IPS-NIHi7 (cell line): ENCODE measurements at regions not wholly inside any gene's neighbourhood (a gene's known extent, or its start where the extent isn't known, plus 50 kb on each side); places are given as distances from the start of the nearest gene placed in this dataset.
A peak's percentile ranks its signal among the peaks of the same experiment; 100 is the strongest.

Experiments used
- DNase-seq: peaks from one replicate; pipeline ENCODE4 v3.0.0; 2012; ENCODE audit warnings: mixed read lengths; ENCODE audit errors: extremely low spot score

DNA sequence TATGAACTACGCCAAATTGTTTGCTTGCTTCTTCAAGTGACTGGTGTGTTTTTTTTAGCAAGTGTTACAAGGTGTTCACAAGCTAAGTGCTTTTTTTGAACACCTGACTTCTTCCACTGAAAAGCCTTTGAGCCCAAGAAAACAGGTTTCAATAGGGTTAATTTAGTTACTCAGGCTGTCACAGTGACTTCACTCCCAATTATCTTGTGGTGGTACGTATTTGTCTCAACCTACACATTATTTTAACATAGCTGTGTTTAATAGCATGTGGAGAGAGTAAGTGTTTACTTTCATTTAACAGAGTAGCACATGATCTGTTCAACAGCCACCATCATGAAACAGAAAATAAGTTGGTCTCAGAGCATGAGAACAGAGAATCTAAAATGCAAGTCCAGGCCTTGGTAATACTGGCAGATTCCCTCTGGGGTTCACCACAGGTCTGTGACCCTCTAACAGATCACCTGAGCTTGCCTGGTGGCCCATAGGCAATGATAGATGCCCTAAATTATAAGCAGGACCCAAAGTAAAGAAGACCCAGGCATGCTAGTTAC lies 267.7 kb upstream of the SMARCA2 start:
- DNase-seq, result no peak

DNA sequence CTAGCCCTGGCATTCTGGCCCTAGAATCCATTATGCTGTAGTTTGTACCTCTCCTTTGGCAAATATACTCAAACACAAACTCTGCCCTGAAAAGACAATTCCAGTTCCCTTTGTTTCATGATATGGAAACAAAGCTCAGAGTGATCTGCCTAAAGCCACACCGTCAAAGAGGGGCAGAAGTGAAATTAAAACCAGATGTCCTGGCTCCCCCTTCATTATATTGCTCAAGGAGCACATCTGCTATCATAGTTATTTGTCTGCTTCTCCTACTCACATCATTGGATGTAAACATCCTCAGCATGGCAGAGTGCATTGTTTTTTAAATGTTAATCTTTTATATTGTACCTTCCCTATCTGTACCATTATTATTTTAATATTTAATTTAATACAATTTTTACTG lies 266.7 kb upstream of the SMARCA2 start:
- no peak for DNase-seq

DNA sequence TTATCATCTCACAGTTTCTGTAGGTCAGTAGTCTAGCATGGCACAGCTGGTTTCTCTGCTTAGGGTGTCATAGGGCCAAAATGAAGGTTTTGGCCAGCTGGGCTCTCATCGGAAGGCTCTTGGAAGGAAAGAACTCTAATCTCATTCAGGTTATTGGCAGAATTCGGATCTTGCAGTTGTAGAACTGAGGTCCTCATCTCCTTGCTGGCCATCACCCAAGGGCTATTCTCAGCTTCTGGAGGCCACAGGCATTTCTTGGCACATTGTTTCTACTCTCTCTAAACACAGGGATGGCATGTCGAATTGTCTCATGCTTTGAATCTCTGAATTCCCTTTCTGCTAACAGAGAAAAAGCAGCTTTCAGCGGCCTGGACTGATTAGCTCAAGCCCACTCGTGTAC lies 258.0 kb upstream of the SMARCA2 start:
- no peak for DNase-seq

DNA sequence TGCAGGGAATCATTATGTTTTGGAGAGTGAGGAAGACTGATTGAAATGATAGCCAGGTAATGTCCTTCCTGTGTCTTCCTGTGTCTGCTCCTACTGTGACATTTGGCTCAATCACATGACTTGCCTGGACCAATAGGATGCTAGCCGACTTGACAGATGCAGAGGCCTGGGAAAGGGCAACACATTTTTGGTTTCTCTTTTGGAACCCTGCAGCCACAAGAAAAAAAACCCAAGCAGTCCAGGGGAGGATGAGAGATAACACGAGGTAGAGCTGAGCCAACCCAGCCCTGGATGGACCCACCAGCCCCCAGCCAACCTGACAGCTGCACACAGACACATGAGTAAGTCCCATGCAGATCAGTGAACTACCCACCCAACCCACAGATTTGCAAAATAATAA lies 256.1 kb upstream of the SMARCA2 start:
- DNase-seq, result peak; percentile 11

DNA sequence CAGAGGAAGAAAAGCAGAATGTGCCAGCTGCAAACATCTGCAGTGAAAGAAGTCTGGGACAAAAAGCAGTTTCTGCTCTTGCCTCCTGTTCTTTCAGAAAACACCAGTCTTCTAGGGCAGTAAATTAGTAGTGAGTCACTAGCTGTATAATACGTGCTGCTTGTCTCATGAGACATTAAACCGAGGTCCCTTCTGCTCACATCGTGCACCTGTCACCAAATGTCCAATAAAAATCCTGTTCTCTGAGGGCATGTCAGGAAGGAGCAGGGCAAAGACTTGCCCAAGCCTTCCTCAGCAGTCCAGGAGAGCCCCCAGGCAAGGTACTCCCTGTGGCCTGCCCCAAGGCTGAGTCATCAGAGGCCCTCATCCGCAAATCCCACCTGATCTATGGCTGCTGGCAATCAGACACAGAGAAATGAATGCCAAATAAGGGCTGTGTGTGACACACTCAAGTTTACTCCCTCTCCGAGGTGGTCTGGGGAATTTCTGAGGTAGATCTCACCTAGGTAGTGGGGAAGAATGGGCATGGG lies 255.3 kb upstream of the SMARCA2 start:
- peak; percentile 45 for DNase-seq

DNA sequence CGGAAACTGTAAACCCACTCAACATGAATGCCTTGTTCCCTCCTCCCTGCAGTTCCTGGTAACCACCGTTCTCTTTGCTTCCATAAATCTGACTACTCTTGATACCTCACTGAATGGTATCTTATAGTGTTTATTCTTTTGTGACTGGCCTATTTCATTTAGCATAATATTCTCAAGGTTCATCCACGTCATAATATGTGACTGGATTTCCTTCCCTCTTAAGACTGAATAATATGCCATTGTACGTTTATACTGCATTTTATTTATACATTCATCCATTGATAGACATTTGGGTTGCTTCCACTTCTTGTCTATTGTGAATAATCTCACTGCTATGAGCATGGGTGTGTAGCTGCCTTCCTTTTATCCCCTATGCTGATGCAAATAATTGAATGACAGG lies 253.3 kb upstream of the SMARCA2 start:
- DNase-seq, result no peak

DNA sequence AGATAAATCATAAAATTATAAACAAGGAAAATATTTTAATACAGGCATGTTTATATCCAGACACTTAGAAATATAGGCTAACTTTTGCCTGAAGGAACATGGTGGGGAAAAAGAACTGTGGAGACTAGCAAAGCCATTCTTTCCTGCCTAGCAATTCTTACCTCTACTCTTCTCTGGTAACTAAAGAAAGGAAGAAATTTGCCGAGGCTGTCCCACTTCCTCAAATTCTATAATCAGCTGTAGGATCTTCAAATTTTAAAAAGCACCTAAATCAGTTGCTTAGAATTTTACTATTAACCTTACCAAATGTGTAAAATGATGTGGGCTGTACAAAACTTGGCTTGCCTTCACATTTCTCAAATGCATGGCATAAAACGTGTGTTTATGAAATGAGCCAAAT lies 249.1 kb upstream of the SMARCA2 start:
- DNase-seq, result no peak

DNA sequence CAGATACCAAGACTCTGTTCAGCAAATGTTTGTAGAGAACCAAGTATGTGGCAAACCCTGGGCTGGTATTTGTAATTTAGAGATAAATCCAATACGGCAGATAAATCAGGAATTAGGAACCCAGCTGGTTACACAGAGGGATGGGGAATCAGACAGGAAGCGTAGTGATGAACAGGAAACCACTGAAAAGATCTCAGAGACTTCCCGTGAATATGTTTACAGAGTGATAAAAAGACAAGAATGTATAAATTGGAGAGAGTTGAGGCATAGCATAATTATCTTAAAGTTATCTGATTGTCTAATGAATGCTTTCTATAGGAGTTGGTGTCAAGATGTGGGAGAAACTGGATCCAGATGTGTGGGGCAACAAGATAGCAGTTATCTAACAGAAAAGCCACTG lies 246.6 kb upstream of the SMARCA2 start:
- DNase-seq, result no peak

DNA sequence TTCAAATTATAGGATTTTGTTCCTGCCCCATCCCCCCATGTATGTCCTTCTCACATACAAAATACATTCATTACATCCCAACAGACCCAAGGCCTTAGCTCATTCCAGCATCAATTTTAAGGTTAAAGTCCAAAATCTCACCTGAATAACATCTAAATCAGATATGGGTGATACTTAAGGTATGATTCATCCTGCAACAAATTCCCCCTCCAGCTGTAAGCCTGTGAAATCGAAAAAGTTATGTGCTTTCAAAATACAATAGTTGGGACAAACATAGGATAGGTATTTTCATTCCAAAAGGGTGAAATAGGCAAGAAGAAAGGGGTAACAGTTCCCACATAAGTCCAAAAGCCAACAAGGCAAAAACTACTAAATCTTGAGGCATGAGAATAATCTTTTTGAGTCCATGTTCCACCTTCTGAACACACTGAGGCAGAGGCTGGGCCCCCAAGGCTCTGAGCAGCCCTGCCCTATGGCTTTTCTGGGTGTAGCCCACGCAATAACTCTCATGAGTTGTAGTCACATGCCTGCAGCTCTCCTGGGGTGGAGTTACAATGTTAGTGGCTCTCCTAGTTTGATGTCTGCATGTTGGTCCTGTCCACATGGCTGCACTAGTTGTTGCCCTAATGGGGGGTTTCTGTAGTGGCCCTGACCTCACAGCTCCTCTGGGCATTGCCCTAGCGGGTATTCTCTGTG lies 243.9 kb upstream of the SMARCA2 start:
- no peak for DNase-seq

DNA sequence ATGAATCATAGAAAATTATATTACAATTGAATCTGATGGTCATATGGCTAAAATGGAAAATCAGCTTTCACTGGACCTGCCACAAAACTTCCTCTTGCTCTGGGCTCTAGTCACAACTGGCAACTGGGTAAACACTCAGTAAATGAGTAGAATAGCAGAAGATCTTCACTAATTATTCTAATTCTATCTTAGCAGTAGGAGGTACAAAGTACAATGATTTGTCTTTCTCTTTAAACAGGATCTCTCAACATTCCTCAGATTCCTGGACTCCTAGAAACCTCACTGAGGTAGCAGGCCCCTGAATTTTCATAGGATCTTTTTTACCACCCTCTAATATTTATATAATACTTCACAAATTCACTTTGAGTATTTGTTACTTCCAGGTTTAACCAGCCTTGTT lies 239.9 kb upstream of the SMARCA2 start:
- DNase-seq, result peak; percentile 17

DNA sequence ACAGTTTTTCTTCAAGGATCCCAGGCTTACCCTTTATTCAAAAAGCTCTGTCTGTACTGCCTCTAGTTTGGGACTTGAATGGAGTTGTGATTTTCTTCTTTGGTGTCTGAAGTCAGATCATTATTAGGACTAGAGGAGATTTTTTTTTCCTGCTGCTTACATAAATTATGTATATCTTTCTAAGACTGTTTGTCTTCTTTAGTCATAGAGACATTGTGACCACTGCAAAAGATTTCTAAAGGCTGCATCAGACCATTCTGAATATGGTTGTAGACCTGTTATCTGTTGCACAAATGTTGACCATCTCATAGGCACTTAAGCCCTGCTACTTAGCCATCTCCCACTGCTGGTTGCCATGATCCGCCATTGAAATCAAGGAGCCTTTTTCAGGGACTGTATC lies 238.5 kb upstream of the SMARCA2 start:
- DNase-seq, result no peak

DNA sequence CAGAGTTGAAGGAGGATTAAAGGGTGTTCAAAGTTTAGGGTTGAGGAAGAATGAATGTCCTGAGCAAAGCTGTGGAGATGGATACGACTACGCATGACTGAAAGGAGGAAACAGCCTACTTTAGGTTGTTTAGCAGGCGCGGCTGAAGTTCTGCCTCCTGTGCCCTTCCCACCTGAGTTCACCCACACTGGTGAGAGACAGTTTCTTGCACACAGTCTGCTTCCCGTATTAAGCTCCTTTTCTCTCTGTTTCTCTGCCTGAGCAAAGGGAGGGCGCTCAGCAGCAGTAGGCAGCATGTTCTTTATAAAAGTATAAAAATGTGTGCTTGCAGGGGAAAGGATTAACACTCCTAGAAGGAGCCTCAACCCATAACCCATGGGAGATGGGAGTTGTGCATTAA lies 224.0 kb upstream of the SMARCA2 start:
- no peak for DNase-seq

DNA sequence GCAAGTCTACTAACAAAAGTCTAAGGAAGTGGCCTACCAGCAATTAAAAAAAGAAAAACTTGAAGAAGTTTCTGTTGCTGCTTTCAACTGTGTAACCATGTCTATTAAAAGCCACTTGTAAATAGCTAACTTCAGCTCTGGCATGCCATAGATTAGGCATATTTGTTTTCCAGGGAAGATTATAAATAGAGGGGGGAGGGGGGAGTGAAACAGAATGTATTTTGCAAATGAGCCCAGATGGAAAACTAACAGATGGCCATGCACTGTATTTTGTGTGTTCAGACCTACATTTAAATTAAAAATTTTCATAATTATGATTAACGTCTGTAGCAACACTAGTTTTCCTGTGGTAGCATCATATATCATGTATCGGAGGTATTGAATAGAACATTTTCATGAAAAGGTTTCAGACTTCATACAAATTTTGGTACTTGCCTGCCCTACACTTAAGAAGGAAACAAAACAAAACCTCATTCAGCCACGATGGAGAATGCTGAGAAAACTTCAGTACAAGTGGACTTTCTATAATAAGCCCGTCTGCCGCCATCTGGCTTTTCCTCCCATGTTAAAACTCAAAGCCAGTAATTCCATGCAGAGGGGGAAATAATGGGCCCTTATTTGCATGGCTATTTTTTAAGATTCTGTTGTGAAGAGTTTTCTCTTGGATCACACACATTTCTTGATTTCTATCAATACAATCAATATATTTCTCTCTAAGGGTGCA lies 220.4 kb upstream of the SMARCA2 start:
- DNase-seq, result no peak

DNA sequence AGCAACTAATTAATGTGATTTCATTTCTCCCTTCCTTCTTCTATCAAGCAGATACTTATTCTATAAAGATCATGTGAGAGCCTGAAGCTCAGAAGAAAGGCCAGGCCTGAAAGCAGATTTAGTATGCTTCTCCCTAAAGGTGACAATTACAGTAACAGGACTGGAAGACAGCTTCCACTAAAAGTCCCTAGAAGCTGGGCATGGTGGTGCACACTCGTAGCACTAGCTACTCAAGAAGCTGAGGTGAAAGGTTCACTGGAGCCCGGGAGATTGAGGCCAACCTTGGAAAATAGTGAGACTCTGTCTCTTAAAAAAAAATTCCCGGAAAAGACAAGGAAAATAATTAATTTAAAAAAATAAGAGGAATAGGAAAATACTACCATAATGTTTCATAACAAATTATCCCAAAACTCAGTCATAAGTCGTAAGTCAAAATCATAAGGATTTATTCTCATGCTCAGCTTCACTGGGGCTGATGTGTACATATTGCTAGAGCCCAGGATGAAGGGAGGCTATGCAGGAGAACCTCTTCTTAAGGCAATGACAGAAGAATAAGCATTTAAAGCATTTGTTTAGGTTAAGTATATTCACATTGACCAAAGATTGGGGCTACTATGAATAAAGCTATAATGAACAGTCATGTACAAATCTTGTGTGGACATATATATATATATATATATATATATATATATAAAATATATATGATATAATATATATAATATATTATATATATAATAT lies 210.8 kb upstream of the SMARCA2 start:
- DNase-seq, result no peak

DNA sequence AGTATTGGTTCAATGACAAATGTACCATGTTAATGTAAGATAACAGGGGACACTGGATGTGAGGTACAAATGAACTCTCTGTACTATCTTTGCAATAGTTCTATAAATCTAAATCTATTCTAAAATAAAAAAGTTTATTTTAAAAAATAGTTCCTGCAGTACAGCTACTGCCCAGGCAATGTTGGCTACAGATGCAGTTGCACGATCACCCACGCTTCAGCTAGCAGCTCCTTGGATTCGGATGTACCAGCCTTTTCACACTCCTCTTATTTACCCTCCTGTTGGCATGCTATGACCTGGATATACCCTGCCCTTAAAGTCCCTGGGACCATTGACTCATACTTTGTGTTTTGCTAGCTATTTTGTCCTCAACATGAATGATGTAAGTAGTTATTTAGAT lies 185.4 kb upstream of the SMARCA2 start:
- DNase-seq, result no peak

DNA sequence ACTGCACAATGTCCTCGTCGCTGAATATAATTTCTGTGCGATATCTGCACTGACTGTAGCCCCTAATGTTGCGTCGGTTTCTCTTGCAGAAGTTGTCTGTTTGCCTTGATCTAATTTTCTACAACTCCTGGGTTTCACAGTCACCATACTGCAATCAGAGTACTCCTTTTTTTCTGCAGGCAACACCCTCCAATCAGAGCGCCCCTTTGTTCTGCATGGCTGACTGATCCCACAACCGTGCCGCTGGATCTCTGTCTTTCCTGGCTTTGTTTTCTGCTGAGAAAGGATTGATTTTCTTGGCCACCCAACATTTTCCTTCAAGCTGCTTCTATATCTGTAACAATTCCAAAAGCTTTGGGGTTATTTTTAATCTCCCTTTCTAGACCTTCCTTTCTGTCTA lies 182.2 kb upstream of the SMARCA2 start:
- DNase-seq, result no peak

DNA sequence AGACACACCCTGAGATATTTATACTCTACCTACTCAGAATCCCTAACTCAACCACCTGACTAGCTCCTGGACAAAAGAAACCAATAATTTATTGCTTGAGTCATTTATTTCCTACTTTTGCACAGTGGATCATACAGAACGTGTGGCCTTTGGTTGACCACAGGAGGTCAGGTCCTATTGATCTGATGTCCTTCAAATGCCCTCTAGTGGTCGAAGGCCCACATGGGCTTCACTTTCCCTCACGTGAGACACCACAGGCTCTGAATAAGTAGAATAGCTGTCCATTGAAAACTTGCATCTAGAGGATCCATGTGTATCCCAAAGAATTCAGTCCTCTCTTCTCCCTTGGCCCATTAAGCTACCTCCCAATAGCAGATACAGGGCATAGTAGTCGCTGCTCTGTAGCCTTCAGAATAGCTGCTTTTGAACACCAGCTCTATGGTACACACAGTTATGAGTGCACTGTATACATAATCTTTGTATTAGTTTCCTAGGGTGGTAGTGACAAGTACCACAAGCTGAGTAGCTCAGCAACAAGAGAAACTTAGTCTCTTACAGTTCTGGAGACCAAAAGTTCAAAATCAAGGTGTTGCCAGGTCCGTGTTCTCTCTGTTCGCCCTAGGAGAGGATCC lies 177.6 kb upstream of the SMARCA2 start:
- peak; percentile 83 for DNase-seq

DNA sequence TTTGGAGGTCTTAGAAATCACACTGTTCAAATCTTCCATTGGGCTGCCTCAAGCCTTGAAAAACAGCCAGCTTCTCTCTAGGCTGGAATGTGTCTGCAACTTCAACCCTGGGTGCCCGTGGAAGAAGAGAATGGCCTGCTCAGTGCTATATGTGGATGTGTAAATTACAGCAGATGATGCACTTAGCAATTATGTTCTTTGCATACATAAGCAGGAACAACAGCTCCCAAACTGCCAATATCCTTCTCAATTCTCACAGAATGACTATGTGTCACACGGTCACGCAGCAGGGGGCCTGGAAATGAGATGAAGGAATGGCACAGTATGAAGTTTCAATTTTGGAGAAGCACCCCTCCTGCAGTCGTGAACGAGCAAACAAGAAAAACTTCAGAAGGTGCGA lies 175.2 kb upstream of the SMARCA2 start:
- DNase-seq, result no peak

DNA sequence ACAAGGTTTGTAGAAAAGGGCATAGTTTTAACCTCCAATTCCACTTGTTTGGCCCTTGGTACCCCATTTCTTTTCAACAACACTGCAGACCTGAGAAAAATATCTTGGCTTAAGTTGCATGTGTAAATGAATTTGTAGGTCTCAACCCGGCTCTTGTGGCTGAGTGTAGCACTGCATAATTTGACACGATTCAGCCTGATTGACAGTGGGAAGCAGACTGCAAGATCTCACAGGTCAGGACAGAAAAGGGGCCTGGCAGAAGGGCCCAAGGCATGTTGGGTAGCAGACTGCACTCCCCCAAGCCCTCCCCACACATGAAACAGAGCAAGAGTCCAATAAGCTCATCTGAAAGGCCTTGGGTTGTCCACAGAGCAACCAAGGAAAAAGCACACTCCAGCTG lies 169.7 kb upstream of the SMARCA2 start:
- DNase-seq, result no peak

DNA sequence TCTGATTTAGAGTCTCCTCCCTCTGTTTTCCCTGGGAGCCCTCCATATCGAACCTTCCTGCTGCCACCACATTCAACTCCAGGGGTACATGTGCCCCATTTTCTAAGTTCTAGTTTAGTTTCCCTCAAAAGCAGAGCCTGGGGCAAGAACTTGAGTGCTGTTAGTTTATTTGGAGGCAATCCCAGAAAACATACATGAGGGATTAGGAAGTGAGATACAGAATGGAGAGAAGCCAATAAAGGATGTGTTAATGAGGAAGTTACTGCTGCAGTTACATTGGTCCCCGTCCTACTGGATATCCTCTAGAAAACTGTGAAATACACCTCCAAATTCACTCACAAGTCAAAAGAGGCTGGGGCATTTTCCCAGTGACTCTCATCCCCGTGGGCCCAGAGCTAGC lies 159.4 kb upstream of the SMARCA2 start:
- no peak for DNase-seq

DNA sequence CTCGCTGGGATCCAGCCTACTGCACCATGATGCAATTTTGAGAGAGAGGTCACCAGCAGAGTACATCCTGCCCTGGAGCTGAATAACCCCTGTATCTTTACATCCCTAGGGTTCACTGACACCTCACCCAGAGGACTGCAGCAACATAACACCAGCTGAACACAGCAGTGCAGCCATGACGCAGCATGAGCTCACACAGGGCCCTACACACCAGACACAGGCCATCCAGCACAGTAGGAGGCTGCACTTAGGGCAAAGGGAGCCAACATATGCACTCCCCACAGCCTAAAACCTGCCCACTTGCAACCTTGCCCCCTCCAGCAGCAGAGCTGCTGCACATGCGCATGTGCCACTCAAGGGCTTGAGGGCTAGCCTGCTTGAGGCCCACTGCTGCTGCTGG lies 157.3 kb upstream of the SMARCA2 start:
- DNase-seq, result no peak

DNA sequence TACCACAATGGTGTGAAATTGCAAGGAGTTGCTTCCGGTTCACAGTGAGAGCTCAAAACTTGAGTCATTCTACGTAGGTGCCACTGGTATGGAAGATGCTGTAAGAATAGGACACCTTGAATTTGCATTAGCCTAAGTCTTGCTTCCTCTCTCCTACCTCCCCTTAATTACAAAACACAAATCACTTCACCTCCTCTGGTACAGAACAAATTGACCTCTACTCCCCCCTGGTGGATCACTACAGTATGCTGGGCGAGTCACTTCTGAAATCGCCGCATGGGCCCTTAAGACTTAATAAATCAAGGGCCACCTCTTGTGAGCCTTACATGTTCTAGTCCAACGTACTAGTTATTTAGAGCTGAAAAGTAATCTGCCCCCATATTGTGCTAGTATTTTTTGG lies 145.3 kb upstream of the SMARCA2 start:
- DNase-seq, result peak; percentile 69
